Hematopoietic multipotent progenitor cell treated with erythropoietin and hydrocortisone succinate and interleukin-3 and kit ligand, for 8 days (in vitro differentiated cells): ENCODE measurements at regions not wholly inside any gene's neighbourhood (a gene's known extent, or its start where the extent isn't known, plus 50 kb on each side); places are given as distances from the start of the nearest gene placed in this dataset.
A peak's percentile ranks its signal among the peaks of the same experiment; 100 is the strongest.
"Not testable (repeated sequence)": the region's sequence is repeated elsewhere in the genome, so short reads cannot be mapped to it uniquely, and the experiment has no call there.

ENCODE experiments used
- DNase-seq: peaks from one replicate; pipeline ENCODE4 v3.0.0-alpha.2; 2015

DNA sequence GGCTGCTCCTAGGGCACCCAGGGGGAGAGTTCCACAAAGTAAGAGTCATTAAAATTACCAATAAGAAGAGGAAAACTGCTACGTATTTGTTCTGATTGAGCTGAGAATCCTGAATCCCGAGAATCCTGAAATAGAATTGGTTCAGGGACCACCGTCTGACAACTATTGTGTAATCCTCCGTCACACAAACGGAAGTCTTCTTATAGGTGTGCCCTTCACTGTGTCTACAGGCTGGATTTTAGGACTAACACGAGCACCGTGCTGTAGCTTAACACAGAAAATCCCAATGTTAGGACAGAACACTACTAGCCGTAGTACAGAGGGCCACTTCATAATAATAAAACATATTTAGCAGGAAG is 50.6 kb upstream of the RNF182 start:
- DNase-seq, result no peak

DNA sequence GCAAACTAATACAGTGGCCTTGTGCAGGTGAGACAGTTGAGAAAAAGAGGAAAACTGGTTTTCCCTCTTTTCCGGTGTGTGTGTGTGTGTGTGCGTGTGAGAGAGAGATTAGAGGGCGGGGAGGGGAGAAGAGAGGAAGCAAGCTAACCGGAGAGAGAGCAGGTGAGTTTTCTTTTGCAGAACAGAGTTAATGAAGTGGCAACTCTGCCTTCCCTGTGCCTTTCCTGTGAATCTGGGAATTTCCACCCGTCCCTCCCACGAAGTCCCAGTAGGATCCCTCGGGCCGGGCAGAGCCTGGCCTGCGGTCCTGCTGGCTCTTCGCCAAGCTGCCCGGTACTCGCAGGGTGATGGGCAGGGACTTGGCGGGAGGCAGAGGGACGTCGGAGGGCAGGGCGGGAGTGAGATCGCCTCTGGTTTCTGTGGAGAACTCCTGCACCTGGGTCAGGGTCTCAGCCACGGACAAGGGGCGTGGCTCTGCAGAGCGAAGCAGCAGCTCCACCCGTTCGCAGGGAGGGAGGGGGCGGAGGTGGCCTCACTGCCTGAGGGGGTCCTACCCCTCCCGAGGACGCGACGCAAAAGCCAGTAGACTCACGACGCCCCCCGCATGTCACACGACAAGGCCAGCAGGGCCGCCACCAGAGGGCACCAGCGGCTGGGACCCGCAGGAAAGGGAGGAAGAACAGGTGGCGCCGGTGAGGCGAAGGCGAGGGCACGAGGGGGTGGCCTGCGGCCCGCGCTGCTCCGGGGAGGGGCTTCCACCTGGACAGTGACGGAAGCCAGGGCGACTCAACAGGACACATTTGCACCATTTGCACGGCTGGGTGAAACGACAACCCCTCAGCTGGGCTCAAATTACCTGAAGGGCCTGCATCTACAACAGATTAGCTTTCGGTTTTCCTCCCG is 51.2 kb upstream of the RNF182 start:
- peak; percentile 62 for DNase-seq

DNA sequence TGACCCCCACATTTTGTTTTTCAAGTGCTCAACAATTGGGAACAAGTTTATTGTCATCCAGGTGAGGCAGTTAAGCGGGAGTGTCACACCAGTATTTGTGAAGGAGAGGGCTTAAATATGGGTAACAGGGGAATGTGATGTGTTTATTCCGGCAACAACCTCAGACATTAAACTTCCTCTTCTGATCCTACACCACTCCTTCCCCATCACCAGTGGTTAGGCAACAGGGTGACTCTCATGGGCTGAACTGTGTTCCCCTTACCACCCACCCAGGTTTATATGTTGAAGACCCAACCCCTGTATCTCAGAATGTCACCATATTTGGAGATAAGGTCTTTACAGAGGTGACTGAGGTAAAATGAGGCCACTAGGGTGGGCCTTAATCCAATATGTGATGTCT is 52.1 kb upstream of the RNF182 start:
- DNase-seq, result no peak

GRCh38 chr6:13872006-13872405 is 52.7 kb upstream of the RNF182 start:
- DNase-seq, result not testable (repeated sequence)

DNA sequence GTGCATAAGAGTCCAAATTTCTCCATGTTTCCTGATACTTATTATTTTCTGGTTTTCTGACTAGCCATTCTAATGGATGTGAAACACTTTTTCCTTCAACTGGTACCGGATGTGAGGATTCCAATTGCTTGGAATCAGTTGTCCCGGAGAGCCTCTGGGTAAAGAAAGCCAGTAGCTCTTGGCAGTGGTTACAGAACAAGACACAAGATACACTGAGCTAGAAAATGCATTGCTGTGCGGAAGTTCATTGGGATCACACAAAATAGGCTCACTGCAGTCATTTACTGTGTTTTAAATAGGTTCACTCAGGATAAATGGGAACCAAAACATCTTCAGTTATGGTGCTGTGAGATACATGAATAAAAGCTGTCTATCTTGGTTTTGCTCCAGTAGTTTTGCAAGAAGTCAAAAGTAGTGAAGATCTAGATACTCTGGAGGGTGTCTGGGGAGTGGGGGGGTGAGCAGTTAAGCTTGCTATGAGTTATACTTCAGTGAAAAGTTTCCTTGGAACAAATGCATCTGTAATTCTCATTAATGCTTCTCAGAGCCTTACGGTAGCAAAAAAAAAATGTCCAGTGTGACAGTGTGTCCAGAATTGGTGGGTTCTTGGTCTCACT is 54.4 kb upstream of the RNF182 start:
- DNase-seq, result no peak

DNA sequence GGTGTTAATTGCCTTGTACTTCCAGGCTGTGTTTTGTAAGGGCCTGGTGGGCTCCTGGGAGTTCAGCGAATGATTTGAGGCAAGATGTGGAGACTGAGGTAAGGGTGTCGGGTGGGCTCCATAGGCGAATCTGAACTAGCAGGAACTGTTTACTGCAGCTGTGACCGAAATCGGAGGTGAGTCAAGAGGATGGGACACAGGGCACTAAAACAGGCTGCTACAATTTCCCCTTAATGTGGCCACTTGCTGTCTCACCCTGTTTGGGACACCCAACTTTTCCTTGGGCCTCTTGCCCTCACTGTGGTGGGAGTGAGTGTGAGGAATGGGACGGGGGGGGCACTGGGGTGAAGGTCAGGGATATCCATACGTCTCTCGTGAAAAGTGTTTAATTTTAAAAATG is 53.9 kb upstream of the MCUR1 start:
- DNase-seq, result no peak

- DNase-seq, result no peak
Observed at GRCh38 chr6:13866301-13866700, 51.9 kb upstream of the MCUR1 start.

GRCh38 chr6:13865141-13865540 is 50.8 kb upstream of the MCUR1 start:
- no peak for DNase-seq

DNA sequence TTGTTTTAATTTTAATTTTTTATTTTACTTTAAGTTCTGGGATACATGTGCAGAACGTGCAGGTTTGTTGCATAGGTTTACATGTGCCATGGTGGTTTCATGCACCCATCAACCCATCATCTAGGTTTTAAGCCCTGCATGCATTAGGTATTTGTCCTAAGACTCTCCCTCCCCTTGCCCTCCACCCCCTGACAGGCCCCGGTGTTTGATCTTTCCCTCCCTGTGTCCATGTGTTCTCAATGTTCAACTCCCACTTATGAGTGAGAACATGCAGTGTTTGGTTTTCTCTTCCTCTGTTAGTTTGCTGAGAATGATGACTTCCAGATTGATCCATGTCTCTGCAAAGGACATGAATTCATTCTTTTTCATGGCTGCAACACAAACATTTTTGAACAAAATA is 50.3 kb upstream of the MCUR1 start:
- DNase-seq, result not testable (repeated sequence)
